GM12878 (cell line): ENCODE measurements at regions not wholly inside any gene's neighbourhood (a gene's known extent, or its start where the extent isn't known, plus 50 kb on each side); places are given as distances from the start of the nearest gene placed in this dataset.

ENCODE experiments used
- ATAC-seq: fragments of 200-7000 bp; cut with Tn5 transposase; 3 replicates; pipeline ENCODE4 v1.9.1; 2020; ENCODE audit warnings: mild to moderate bottlenecking, moderate library complexity
- BruUV-seq: library from RNA; stranded (reverse); fragments of 400-500 nt; replicated peaks from 2 replicates; lab custom pipeline; 2021; lab: Mats Ljungman, UMichigan
- CTCF ChIA-PET: fragments of 300-600 bp; sonication (Branson Sonifier 250); formaldehyde crosslinking; extraction: SDS; loops from one replicate; lab custom pipeline; 2021; ENCODE audit warnings: inconsistent platforms; lab: Yijun Ruan, JAX
- POLR2A ChIA-PET: fragments of 350-600 bp; formaldehyde crosslinking; extraction: SDS; loops from one replicate; lab custom pipeline; 2021; ENCODE audit warnings: inconsistent platforms; lab: Charles Lee
- RAD21 ChIA-PET: fragments of 300-600 bp; sonication (Branson Sonifier 250); formaldehyde crosslinking; loops from one replicate; lab custom pipeline; 2023; ENCODE audit warnings: antibody characterized with exemption; ENCODE audit not compliant: unreplicated experiment; lab: Charles Lee
- SMC1A ChIA-PET: fragments of 300-600 bp; sonication (Branson Sonifier 250); formaldehyde crosslinking; loops from one replicate; lab custom pipeline; 2023; ENCODE audit not compliant: unreplicated experiment, uncharacterized antibody; lab: Charles Lee
- DNase-seq: peaks from one replicate; pipeline ENCODE4 v3.0.0-alpha.2; 2011; ENCODE audit warnings: low read depth, low spot score
- FAIRE-seq: peaks from 3 replicates; lab custom pipeline; 2011; peaks lifted over from hg19 to GRCh38; lab: Jason Lieb, UNC
- H2AFZ ChIP-seq: 2 replicates; pipeline ENCODE4 v1.6.0; 2011; ENCODE audit warnings: low read depth, low read length, control low read depth; ENCODE audit not compliant: control insufficient read depth
- H3K27ac ChIP-seq: 2 replicates; pipeline ENCODE4 v1.5.1; 2011; ENCODE audit warnings: control low read depth; ENCODE audit not compliant: control insufficient read depth, insufficient read depth
- H3K27me3 ChIP-seq, 2 experiments: replicated peaks in 1 of 2; 2 replicates each; pipeline versions ENCODE4 v1.6.0 to v1.6.1; 2011; ENCODE audit warnings: low read length in 1 of 2; ENCODE audit not compliant: control insufficient read depth in 2 of 2, insufficient read depth in 2 of 2
- H3K36me3 ChIP-seq, 2 experiments: 2 replicates each; pipeline ENCODE4 v1.5.1; 2011; ENCODE audit warnings: low read length in 1 of 2; ENCODE audit not compliant: control insufficient read depth in 2 of 2, insufficient read depth in 2 of 2
- H3K4me1 ChIP-seq: 2 replicates; pipeline ENCODE4 v1.6.1; 2011; ENCODE audit warnings: mild to moderate bottlenecking, low read length, moderate library complexity, mixed read lengths; ENCODE audit not compliant: control insufficient read depth, insufficient read depth
- H3K4me2 ChIP-seq: 2 replicates; pipeline ENCODE4 v1.6.0; 2011; ENCODE audit warnings: control low read depth; ENCODE audit not compliant: control insufficient read depth, insufficient read depth
- H3K4me3 ChIP-seq: fragments of 200-600 bp; sonication (generic); 2 replicates; pipeline ENCODE4 v1.5.1; 2016
- H3K79me2 ChIP-seq: 2 replicates; pipeline ENCODE4 v1.6.0; 2011; ENCODE audit warnings: low read length; ENCODE audit not compliant: control insufficient read depth, insufficient read depth
- H3K9ac ChIP-seq: 2 replicates; pipeline ENCODE4 v1.8.0; 2011; ENCODE audit warnings: low read length, control low read depth, mixed read lengths; ENCODE audit not compliant: control insufficient read depth, insufficient read depth
- H3K9me3 ChIP-seq: replicated peaks from 3 replicates; pipeline ENCODE4 v1.5.1; 2011; ENCODE audit warnings: mild to moderate bottlenecking, low read length; ENCODE audit not compliant: control insufficient read depth, insufficient read depth
- H4K20me1 ChIP-seq: 2 replicates; pipeline ENCODE4 v1.6.0; 2011; ENCODE audit not compliant: control insufficient read depth, insufficient read depth
- ATF2 ChIP-seq: IDR thresholded peaks from 2 replicates; pipeline ENCODE4 v1.6.1; 2012; ENCODE audit warnings: low read length, inconsistent platforms
- ATF7 ChIP-seq: fragments of 450-650 bp; IDR thresholded peaks from 2 replicates; pipeline ENCODE4 v1.6.1; 2016; ENCODE audit warnings: low read depth, mild to moderate bottlenecking
- BCLAF1 ChIP-seq: fragments of 450-650 bp; IDR thresholded peaks from 2 replicates; pipeline ENCODE4 v1.6.1; 2017; ENCODE audit warnings: antibody characterized with exemption, mild to moderate bottlenecking, moderate library complexity
- JUND ChIP-seq: IDR thresholded peaks from 2 replicates; pipeline ENCODE4 v1.6.1; 2012; ENCODE audit warnings: low read depth, mild to moderate bottlenecking, low read length, improper control_type of control experiment, moderate library complexity
- POLR2AphosphoS2 ChIP-seq: IDR thresholded peaks from 2 replicates; pipeline ENCODE4 v1.6.1; 2011; ENCODE audit warnings: low read depth, mild to moderate bottlenecking, low read length, improper control_type of control experiment, moderate library complexity
- RFX5 ChIP-seq: IDR thresholded peaks from 2 replicates; pipeline ENCODE4 v1.6.1; 2011; ENCODE audit warnings: low read depth, low read length, improper control_type of control experiment
- SMAD5 ChIP-seq: IDR thresholded peaks from 2 replicates; pipeline ENCODE4 v1.6.1; 2016; ENCODE audit warnings: antibody characterized with exemption, low read depth
- SREBF1 ChIP-seq: IDR thresholded peaks from 2 replicates; pipeline ENCODE4 v1.6.1; 2012; ENCODE audit warnings: mild to moderate bottlenecking, low read length
- SUPT20H ChIP-seq: IDR thresholded peaks from 2 replicates; pipeline ENCODE4 v1.6.1; 2011; ENCODE audit warnings: low read depth, mild to moderate bottlenecking, low read length, moderate library complexity, borderline replicate concordance; ENCODE audit not compliant: control insufficient read depth
- TCF7 ChIP-seq: IDR thresholded peaks from 2 replicates; pipeline ENCODE4 v1.6.1; 2014; ENCODE audit warnings: antibody characterized with exemption, borderline replicate concordance
- ZNF24 ChIP-seq: fragments of 450-650 bp; IDR thresholded peaks from 2 replicates; pipeline ENCODE4 v1.6.1; 2017; ENCODE audit warnings: antibody characterized with exemption, mild to moderate bottlenecking
- ZNF274 ChIP-seq: IDR thresholded peaks from one replicate; pipeline ENCODE4 v1.8.0; 2011; ENCODE audit not compliant: insufficient read length, insufficient read depth
- WGBS: methylation state at CpG from one replicate; pipeline ENCODE4 v1.1.6; 2016; ENCODE audit warnings: low lambda C conversion rate; ENCODE audit not compliant: insufficient replicate concordance, insufficient coverage; ENCODE audit errors: missing lambda C conversion rate; 5-methylcytosine and 5-hydroxymethylcytosine counted together
- in situ Hi-C: fragments of 300-500 bp; cut with MboI; formaldehyde crosslinking; loops from 9 replicates; pipeline ENCODE4 v1.14.3; 2018; ENCODE audit warnings: mixed read lengths
- intact Hi-C: fragments of 100-400 bp; cut with micrococcal nuclease; formaldehyde crosslinking; loops from one replicate; pipeline ENCODE4 v1.14.2; 2022; ENCODE audit not compliant: unreplicated experiment

- TF ChIP-seq BCLAF1 (no peak), ZNF24 (no peak), ZNF274 (no peak), POLR2AphosphoS2 (no peak), ATF2 (no peak), SUPT20H (no peak)
Measured at GRCh38 chr4:141457653-141458052, 178.7 kb upstream of the IL15 start (continued).

- in situ Hi-C loops (no loop called here), intact Hi-C loops (no loop called here)
- Histone ChIP-seq H3K9me3 (no peaks in the 10 kb centered on the region), H3K4me3 (no peak overlapping the region), H3K9ac (no peak overlapping the region), H3K4me1 (no peaks in the 10 kb centered on the region), H3K36me3 (no peaks in the 10 kb centered on the region), H3K27me3 (no peaks in the 10 kb centered on the region), H3K27ac (no peak overlapping the region), H2AFZ (no peak overlapping the region), H4K20me1 (no peaks in the 10 kb centered on the region), H3K4me2 (no peak overlapping the region), H3K79me2 (no peaks in the 10 kb centered on the region)
- DNase-seq (no peak), FAIRE-seq (no peak), ATAC-seq (no peak)
- TF ChIP-seq JUND (no peak), ATF2 (no peak), TCF7 (no peak), SREBF1 (no peak), SMAD5 (no peak), RFX5 (no peak), ATF7 (no peak)
- CTCF ChIA-PET = no interaction called here
- BruUV-seq = no TSS peak
- POLR2A ChIA-PET = no interaction called here
- SMC1A ChIA-PET = interaction anchor here (0.6 kb wide), 1 partner anchor 10 kb away, joined by 3 read pairs; no protein-coding TSS in a partner anchor
- RAD21 ChIA-PET = no interaction called here
- WGBS = 6% methylated on average over 3 of the region's 3 CpGs
Measured at GRCh38 chr4:141458501-141458900, 177.9 kb upstream of the IL15 start.
